CD4-positive, alpha-beta T cell treated with Interferon alpha-2 for 1 hour (primary cell): ENCODE measurements at regions not wholly inside any gene's neighbourhood (a gene's known extent, or its start where the extent isn't known, plus 50 kb on each side); places are given as distances from the start of the nearest gene placed in this dataset.

Experiments used
- DNase-seq, 2 donors: peaks; one replicate each; pipeline ENCODE4 v3.0.0-alpha.2; 2020 to 2022

GRCh38 chr4:126264839-126265238 is 950.1 kb downstream of the FAT4 start:
- DNase-seq, result no peak

GRCh38 chr4:126265888-126266287 is 951.1 kb downstream of the FAT4 start:
- no peak for DNase-seq

- DNase-seq, result no peak
Observed at GRCh38 chr4:126267689-126268088, 952.9 kb downstream of the FAT4 start.

GRCh38 chr4:126268106-126268505 is 953.4 kb downstream of the FAT4 start:
- no peak for DNase-seq

GRCh38 chr4:126269106-126269505 is 954.4 kb downstream of the FAT4 start:
- no peak for DNase-seq

GRCh38 chr4:126271292-126271691 is 956.5 kb downstream of the FAT4 start:
- no peak for DNase-seq

GRCh38 chr4:126273746-126274145 is 959.0 kb downstream of the FAT4 start:
- DNase-seq, result no peak

- no peak for DNase-seq
Observed at GRCh38 chr4:126291886-126292285, 977.1 kb downstream of the FAT4 start.

GRCh38 chr4:126298271-126298670 is 983.5 kb downstream of the FAT4 start:
- no peak for DNase-seq

GRCh38 chr4:126306152-126306869 is 991.6 kb downstream of the FAT4 start:
- DNase-seq, result no peak

GRCh38 chr4:126318376-126318775 is 1003.6 kb downstream of the FAT4 start:
- DNase-seq, result no peak

GRCh38 chr4:126328914-126329313 is 1014.2 kb downstream of the FAT4 start:
- DNase-seq, result no peak

- no peak for DNase-seq
Observed at GRCh38 chr4:126338548-126338947, 1023.8 kb downstream of the FAT4 start.

GRCh38 chr4:126341927-126342326 is 1027.2 kb downstream of the FAT4 start:
- no peak for DNase-seq

GRCh38 chr4:126344472-126344871 is 1029.7 kb downstream of the FAT4 start:
- DNase-seq, result no peak

- DNase-seq, result no peak
Observed at GRCh38 chr4:126346654-126347053, 1031.9 kb downstream of the FAT4 start.

- DNase-seq, result no peak
Observed at GRCh38 chr4:126354784-126355183, 1040.0 kb downstream of the FAT4 start.

- DNase-seq, result no peak
Observed at GRCh38 chr4:126358041-126358440, 1043.3 kb downstream of the FAT4 start.

GRCh38 chr4:126361287-126361686 is 1046.5 kb downstream of the FAT4 start:
- DNase-seq, result no peak

GRCh38 chr4:126364311-126364911 is 1049.7 kb downstream of the FAT4 start:
- DNase-seq, result no peak

- DNase-seq, result no peak
Observed at GRCh38 chr4:126369076-126369475, 1054.3 kb downstream of the FAT4 start.

GRCh38 chr4:126372634-126373033 is 1057.9 kb downstream of the FAT4 start:
- no peak for DNase-seq

- no peak for DNase-seq
Observed at GRCh38 chr4:126375462-126376054, 1060.8 kb downstream of the FAT4 start.

GRCh38 chr4:126385954-126386353 is 1071.2 kb downstream of the FAT4 start:
- no peak for DNase-seq
